ENCODE measurements at regions not wholly inside any gene's neighbourhood (a gene's known extent, or its start where the extent isn't known, plus 50 kb on each side); places are given as distances from the start of the nearest gene placed in this dataset.

DNA sequence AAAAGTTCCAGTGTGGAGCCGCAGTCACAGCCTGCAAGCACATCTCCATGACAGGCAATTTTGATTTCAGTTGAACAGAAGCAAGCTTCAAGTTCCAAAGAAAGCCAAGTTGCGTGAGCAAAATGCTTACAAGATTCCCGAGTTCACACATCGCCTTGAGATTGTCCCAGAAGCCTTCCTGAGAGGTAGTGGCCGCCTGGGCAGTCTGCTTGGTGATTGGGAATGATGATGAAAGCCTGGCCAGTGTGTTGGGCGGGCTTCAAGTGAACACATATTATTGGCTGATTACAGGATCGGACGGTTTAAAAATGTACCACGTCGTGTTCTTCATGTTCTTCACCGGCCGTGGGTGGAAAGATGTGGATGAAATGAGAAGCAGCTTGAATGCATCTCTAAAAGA, 185.5 kb downstream of the FOXL1 start:
- TF ChIP-seq KLF7 (tag by site-specific recombination; IDR thresholded peaks at IDR 0.05; ENCODE audit: borderline replicate concordance): no peak
- TF ChIP-seq ZNF560 (tag by site-specific recombination; IDR thresholded peaks at IDR 0.05; ENCODE audit: borderline replicate concordance): no peak
- TF ChIP-seq ZNF146 (tag by site-specific recombination; IDR thresholded peaks at IDR 0.05): no peak
- TF ChIP-seq SETDB1 (IDR thresholded peaks at IDR 0.05; ENCODE audit: insufficient read length, low read length): no peak
- no peak for TF ChIP-seq ZNF670 (tag by site-specific recombination; IDR thresholded peaks at IDR 0.05; ENCODE audit: low read depth)
- TF ChIP-seq, protein P1, sequence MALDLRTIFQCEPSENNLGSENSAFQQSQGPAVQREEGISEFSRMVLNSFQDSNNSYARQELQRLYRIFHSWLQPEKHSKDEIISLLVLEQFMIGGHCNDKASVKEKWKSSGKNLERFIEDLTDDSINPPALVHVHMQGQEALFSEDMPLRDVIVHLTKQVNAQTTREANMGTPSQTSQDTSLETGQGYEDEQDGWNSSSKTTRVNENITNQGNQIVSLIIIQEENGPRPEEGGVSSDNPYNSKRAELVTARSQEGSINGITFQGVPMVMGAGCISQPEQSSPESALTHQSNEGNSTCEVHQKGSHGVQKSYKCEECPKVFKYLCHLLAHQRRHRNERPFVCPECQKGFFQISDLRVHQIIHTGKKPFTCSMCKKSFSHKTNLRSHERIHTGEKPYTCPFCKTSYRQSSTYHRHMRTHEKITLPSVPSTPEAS (tag by site-specific recombination; IDR thresholded peaks at IDR 0.05): no peak
- no peak for TF ChIP-seq ZNF274 (IDR thresholded peaks at IDR 0.05; ENCODE audit: low read length)
- no peak for TF ChIP-seq ZNF274 (tag by site-specific recombination; IDR thresholded peaks at IDR 0.05; ENCODE audit: borderline replicate concordance)
- TF ChIP-seq ZNF830 (tag by site-specific recombination; IDR thresholded peaks at IDR 0.05; ENCODE audit: low read depth): no peak
- TF ChIP-seq ZNF600 (tag by site-specific recombination; IDR thresholded peaks at IDR 0.05): no peak
- TF ChIP-seq, protein P2, sequence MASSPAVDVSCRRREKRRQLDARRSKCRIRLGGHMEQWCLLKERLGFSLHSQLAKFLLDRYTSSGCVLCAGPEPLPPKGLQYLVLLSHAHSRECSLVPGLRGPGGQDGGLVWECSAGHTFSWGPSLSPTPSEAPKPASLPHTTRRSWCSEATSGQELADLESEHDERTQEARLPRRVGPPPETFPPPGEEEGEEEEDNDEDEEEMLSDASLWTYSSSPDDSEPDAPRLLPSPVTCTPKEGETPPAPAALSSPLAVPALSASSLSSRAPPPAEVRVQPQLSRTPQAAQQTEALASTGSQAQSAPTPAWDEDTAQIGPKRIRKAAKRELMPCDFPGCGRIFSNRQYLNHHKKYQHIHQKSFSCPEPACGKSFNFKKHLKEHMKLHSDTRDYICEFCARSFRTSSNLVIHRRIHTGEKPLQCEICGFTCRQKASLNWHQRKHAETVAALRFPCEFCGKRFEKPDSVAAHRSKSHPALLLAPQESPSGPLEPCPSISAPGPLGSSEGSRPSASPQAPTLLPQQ (tag by site-specific recombination; IDR thresholded peaks at IDR 0.05): no peak
- no peak for TF ChIP-seq ZNF747 (tag by site-specific recombination; IDR thresholded peaks at IDR 0.05)
- TF ChIP-seq, protein P3, sequence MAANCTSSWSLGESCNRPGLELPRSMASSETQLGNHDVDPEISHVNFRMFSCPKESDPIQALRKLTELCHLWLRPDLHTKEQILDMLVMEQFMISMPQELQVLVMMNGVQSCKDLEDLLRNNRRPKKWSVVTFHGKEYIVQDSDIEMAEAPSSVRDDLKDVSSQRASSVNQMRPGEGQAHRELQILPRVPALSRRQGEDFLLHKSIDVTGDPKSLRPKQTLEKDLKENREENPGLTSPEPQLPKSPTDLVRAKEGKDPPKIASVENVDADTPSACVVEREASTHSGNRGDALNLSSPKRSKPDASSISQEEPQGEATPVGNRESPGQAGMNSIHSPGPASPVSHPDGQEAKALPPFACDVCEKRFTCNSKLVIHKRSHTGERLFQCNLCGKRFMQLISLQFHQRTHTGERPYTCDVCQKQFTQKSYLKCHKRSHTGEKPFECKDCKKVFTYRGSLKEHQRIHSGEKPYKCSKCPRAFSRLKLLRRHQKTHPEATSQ (tag by site-specific recombination; IDR thresholded peaks at IDR 0.05): no peak
- no peaks in the 10 kb centered on the region for H3K4me1 ChIP-seq (ENCODE audit: control insufficient read depth, insufficient read depth, low read length)
- no peak overlapping the region for H3K4me3 ChIP-seq (ENCODE audit: low read depth, low read length)
- ChIA-PET CTCF (interaction anchor here (0.9 to 1.1 kb wide), 5 partner anchors 55 to 314 kb away, joined by 3 to 5 read pairs (median 4); no protein-coding TSS in a partner anchor), POLR2A (no interaction called here)
- H3K36me3 ChIP-seq (ENCODE audit: control insufficient read depth in 2 of 2, insufficient read depth in 1 of 2, low read length in 2 of 2): no peaks in the 10 kb centered on the region
- H3K9me3 ChIP-seq (ENCODE audit: control insufficient read depth, insufficient read depth, low read depth, low read length): no peaks in the 10 kb centered on the region
- no peak overlapping the region for H3K27ac ChIP-seq (ENCODE audit: extremely low read depth, low read depth, low read length)

DNA sequence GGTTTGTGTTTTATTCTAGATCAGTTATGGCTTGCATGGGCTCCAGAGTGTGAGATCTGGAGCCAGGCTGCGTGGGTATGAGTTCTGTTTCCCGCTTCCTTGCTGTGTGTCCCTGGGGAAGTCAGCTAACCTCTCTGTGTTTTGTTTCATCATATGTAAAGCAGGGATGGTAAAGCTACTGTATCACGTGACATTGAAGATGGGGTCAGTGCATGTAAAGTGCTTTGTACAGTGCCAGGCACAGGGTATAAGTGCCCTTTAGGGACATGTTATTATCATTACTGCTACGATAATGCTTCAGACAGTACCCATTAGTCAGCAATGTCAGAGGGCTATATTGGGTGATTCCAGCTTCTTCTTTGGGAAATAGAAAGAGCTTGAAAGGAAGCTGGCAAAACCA, 186.2 kb downstream of the FOXL1 start:
- TF ChIP-seq ZNF175 (tag by site-specific recombination; IDR thresholded peaks at IDR 0.05) (no peak), ZNF768 (tag by site-specific recombination; IDR thresholded peaks at IDR 0.05) (0 out of 2 replicates have a peak, but pooled peaks have one; percentile 49)
- ChIA-PET CTCF (interaction anchor here (0.5 to 1.1 kb wide), 4 partner anchors 45 to 314 kb away, joined by 3 to 4 read pairs (median 3); no protein-coding TSS in a partner anchor), POLR2A (no interaction called here)

DNA sequence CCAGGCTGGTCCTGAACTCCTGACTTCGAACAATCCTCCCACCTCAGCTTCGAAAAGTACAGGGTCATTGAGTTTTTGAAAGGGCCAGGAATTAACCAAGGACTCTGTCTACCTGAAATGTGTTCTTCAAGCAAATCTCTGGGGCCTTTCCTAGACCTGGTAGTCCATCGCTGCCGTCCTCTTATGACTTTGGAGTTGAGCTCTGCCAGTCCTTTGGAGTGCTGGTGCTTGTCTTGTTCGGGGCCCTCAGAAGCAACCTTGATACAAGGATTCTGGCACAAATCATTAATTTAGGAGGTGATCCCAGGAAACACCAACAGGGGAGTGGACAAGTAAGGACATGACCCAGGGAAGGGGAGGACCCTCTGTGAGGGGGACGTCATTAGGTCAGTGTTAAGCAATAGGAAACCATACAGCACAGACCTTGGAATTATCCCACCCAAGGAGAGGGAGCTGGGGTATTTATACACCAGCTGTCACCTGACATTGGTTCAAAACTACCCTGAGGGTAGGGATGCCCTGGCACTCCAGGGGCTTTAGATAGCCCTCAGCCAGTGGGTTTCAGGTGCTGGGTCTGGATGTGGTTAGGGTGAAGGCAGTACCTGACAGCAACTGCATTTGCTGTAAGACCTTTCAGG, 187.2 kb downstream of the FOXL1 start:
- Histone ChIP-seq H3K4me3 (ENCODE audit: low read depth, low read length) (no peak overlapping the region), H3K9me3 (ENCODE audit: control insufficient read depth, insufficient read depth, low read depth, low read length) (no peaks in the 10 kb centered on the region), H3K27ac (ENCODE audit: extremely low read depth, low read depth, low read length) (no peak overlapping the region), H3K4me1 (ENCODE audit: control insufficient read depth, insufficient read depth, low read length) (no peaks in the 10 kb centered on the region), H3K36me3 (ENCODE audit: control insufficient read depth in 2 of 2, insufficient read depth in 1 of 2, low read length in 2 of 2) (no peaks in the 10 kb centered on the region)
- no peak for TF ChIP-seq ZNF202 (tag by site-specific recombination; IDR thresholded peaks at IDR 0.05; ENCODE audit: borderline replicate concordance)
- no peak for TF ChIP-seq ZNF335 (tag by site-specific recombination; conservative IDR thresholded peaks at IDR 0.05)
- TF ChIP-seq ZNF843 (tag by site-specific recombination; IDR thresholded peaks at IDR 0.05): no peak
- TF ChIP-seq ZSCAN23 (tag by site-specific recombination; IDR thresholded peaks at IDR 0.05): no peak
- TF ChIP-seq ZNF664 (tag by site-specific recombination; IDR thresholded peaks at IDR 0.05): no peak
- no peak for TF ChIP-seq ZNF473 (tag by site-specific recombination; IDR thresholded peaks at IDR 0.05)
- no peak for TF ChIP-seq SCRT2 (tag by site-specific recombination; IDR thresholded peaks at IDR 0.05)
- peak; percentile 97 for TF ChIP-seq ZNF37A (tag by site-specific recombination; IDR thresholded peaks at IDR 0.05)
- no peak for TF ChIP-seq GLI2 (tag by site-specific recombination; IDR thresholded peaks at IDR 0.05; ENCODE audit: borderline replicate concordance, low read depth)
- ChIA-PET CTCF (interaction anchor here (0.5 to 1.1 kb wide), 5 partner anchors 27 to 157 kb away, joined by 3 to 4 read pairs (median 3); no protein-coding TSS in a partner anchor), POLR2A (no interaction called here)

More for the DNA sequence above, 186.2 kb downstream of the FOXL1 start:
- Histone ChIP-seq H3K36me3 (ENCODE audit: control insufficient read depth in 2 of 2, insufficient read depth in 1 of 2, low read length in 2 of 2) (no peaks in the 10 kb centered on the region), H3K27ac (ENCODE audit: extremely low read depth, low read depth, low read length) (no peak overlapping the region), H3K4me3 (ENCODE audit: low read depth, low read length) (no peak overlapping the region), H3K9me3 (ENCODE audit: control insufficient read depth, insufficient read depth, low read depth, low read length) (no peaks in the 10 kb centered on the region), H3K4me1 (ENCODE audit: control insufficient read depth, insufficient read depth, low read length) (no peaks in the 10 kb centered on the region)
